ENCODE measurements at regions not wholly inside any gene's neighbourhood (a gene's known extent, or its start where the extent isn't known, plus 50 kb on each side); places are given as distances from the start of the nearest gene placed in this dataset.
"Not testable (repeated sequence)": the region's sequence is repeated elsewhere in the genome, so short reads cannot be mapped to it uniquely, and the experiment has no call there.

GRCh38 chr5:44546286-44546685 lies 157.1 kb upstream of the FGF10 start:
- DNase-seq (ENCODE audit: low read depth in 2 of 3, low spot score in 1 of 3) = no peak

- no peak for DNase-seq (ENCODE audit: low read depth in 2 of 3, low spot score in 1 of 3)
These were observed 154.3 kb upstream of the FGF10 start for GRCh38 chr5:44543511-44543910.

- no peak for DNase-seq (ENCODE audit: low read depth in 2 of 3, low spot score in 1 of 3)
These were observed 153.2 kb upstream of the FGF10 start for GRCh38 chr5:44542470-44542869.

- no peak for DNase-seq (ENCODE audit: low read depth in 2 of 3, low spot score in 1 of 3)
These were observed 150.3 kb upstream of the FGF10 start for GRCh38 chr5:44539602-44539919.

- no peak for DNase-seq (ENCODE audit: low read depth in 2 of 3, low spot score in 1 of 3)
These were observed 149.8 kb upstream of the FGF10 start for GRCh38 chr5:44538797-44539601.

GRCh38 chr5:44536650-44537260 lies 147.5 kb upstream of the FGF10 start:
- peak in 2 of 3 donors; percentile 8 for DNase-seq (ENCODE audit: low read depth in 2 of 3, low spot score in 1 of 3)

- DNase-seq (ENCODE audit: low read depth in 2 of 3, low spot score in 1 of 3) = no peak
These were observed 146.4 kb upstream of the FGF10 start for GRCh38 chr5:44535621-44536020.

- no peak for DNase-seq (ENCODE audit: low read depth in 2 of 3, low spot score in 1 of 3)
These were observed 143.8 kb upstream of the FGF10 start for GRCh38 chr5:44532981-44533380.

GRCh38 chr5:44531756-44532155 lies 142.5 kb upstream of the FGF10 start:
- DNase-seq (ENCODE audit: low read depth in 2 of 3, low spot score in 1 of 3) = not testable (repeated sequence)

GRCh38 chr5:44530783-44531182 lies 141.6 kb upstream of the FGF10 start:
- DNase-seq (ENCODE audit: low read depth in 2 of 3, low spot score in 1 of 3) = not testable (repeated sequence)

GRCh38 chr5:44511596-44511995 lies 122.4 kb upstream of the FGF10 start:
- no peak for DNase-seq (ENCODE audit: low read depth in 2 of 3, low spot score in 1 of 3)

- no peak for DNase-seq (ENCODE audit: low read depth in 2 of 3, low spot score in 1 of 3)
These were observed 117.3 kb upstream of the FGF10 start for GRCh38 chr5:44506561-44506960.

- no peak for DNase-seq (ENCODE audit: low read depth in 2 of 3, low spot score in 1 of 3)
These were observed 110.2 kb upstream of the FGF10 start for GRCh38 chr5:44499381-44499780.

- DNase-seq (ENCODE audit: low read depth in 2 of 3, low spot score in 1 of 3) = no peak
These were observed 108.4 kb upstream of the FGF10 start for GRCh38 chr5:44497606-44498005.

- no peak for DNase-seq (ENCODE audit: low read depth in 2 of 3, low spot score in 1 of 3)
These were observed 106.1 kb upstream of the FGF10 start for GRCh38 chr5:44495280-44495679.

GRCh38 chr5:44489759-44490158 lies 100.5 kb upstream of the FGF10 start:
- DNase-seq (ENCODE audit: low read depth in 2 of 3, low spot score in 1 of 3) = no peak

- no peak for DNase-seq (ENCODE audit: low read depth in 2 of 3, low spot score in 1 of 3)
These were observed 97.4 kb upstream of the FGF10 start for GRCh38 chr5:44486591-44486990.

- DNase-seq (ENCODE audit: low read depth in 2 of 3, low spot score in 1 of 3) = no peak
These were observed 64.8 kb upstream of the FGF10 start for GRCh38 chr5:44454002-44454401.

GRCh38 chr5:44446399-44446798 lies 57.2 kb upstream of the FGF10 start:
- DNase-seq (ENCODE audit: low read depth in 2 of 3, low spot score in 1 of 3) = no peak

GRCh38 chr5:44443172-44443571 lies 54.0 kb upstream of the FGF10 start:
- no peak for DNase-seq (ENCODE audit: low read depth in 2 of 3, low spot score in 1 of 3)

GRCh38 chr5:44441460-44441859 lies 52.2 kb upstream of the FGF10 start:
- DNase-seq (ENCODE audit: low read depth in 2 of 3, low spot score in 1 of 3) = no peak

- no peak for DNase-seq (ENCODE audit: low read depth in 2 of 3, low spot score in 1 of 3)
These were observed 51.0 kb upstream of the FGF10 start for GRCh38 chr5:44440186-44440585.

All from stimulated activated CD4-positive, alpha-beta T cell treated with anti-CD3 and anti-CD28 coated beads, Interleukin-12 subunit alpha, Interleukin-12 subunit beta, amount 100 ng/mL, for 48 hours (primary cell).